K562 (cell line): ENCODE measurements at regions not wholly inside any gene's neighbourhood (a gene's known extent, or its start where the extent isn't known, plus 50 kb on each side); places are given as distances from the start of the nearest gene placed in this dataset.

ENCODE experiments used
- ADNP ChIP-seq: fragments of 200-800 bp; sonication (Bioruptor generic); IDR thresholded peaks from 2 replicates; pipeline ENCODE4 v1.6.1; 2016; ENCODE audit warnings: missing genetic modification characterization, missing compliant biosample characterization
- ARNT ChIP-seq, 2 experiments: fragments of 450-650 bp; IDR thresholded peaks; 2 replicates each; pipeline ENCODE4 v1.6.1; 2016; ENCODE audit warnings: mild to moderate bottlenecking in 1 of 2
- ASH1L ChIP-seq: fragments of 450-650 bp; IDR thresholded peaks from 2 replicates; pipeline ENCODE4 v1.6.1; 2018; ENCODE audit warnings: borderline replicate concordance, mild to moderate bottlenecking, low read depth; ENCODE audit not compliant: partially characterized antibody
- DMBX1 ChIP-seq: fragments of 250-450 bp; sonication (Bioruptor Pico); IDR thresholded peaks from 2 replicates; pipeline ENCODE4 v1.8.0; 2022; ENCODE audit warnings: inconsistent platforms, mild to moderate bottlenecking, moderate library complexity, borderline replicate concordance
- EWSR1 ChIP-seq: fragments of 450-650 bp; IDR thresholded peaks from 2 replicates; pipeline ENCODE4 v1.6.1; 2018; ENCODE audit warnings: borderline replicate concordance, mild to moderate bottlenecking, low read depth, moderate library complexity; ENCODE audit not compliant: partially characterized antibody
- FOXJ3 ChIP-seq: sonication (generic); formaldehyde crosslinking; IDR thresholded peaks from 2 replicates; pipeline ENCODE4 v1.4.0; 2020; ENCODE audit warnings: mild to moderate bottlenecking, missing genetic modification reagents
- FOXK2 ChIP-seq, 2 experiments: fragments of 450-650 bp; IDR thresholded peaks in 1 of 2; conservative IDR thresholded peaks in 1 of 2; 2 replicates each; pipeline ENCODE4 v1.6.1; 2016; ENCODE audit warnings: low read depth in 2 of 2, mild to moderate bottlenecking in 1 of 2
- MYBL2 ChIP-seq, 2 experiments: fragments of 450-650 bp in 1 of 2; sonication (generic) in 1 of 2; formaldehyde crosslinking in 1 of 2; IDR thresholded peaks; 2 replicates each; pipeline versions ENCODE4 v1.6.1 to v1.8.1; 2017 to 2022; ENCODE audit warnings: borderline replicate concordance in 1 of 2, inconsistent platforms in 1 of 2, low read depth in 1 of 2, mild to moderate bottlenecking in 1 of 2, missing genetic modification reagents in 1 of 2, moderate library complexity in 1 of 2
- NCOA2 ChIP-seq, 2 experiments: fragments of 450-650 bp; IDR thresholded peaks; 2 replicates each; pipeline ENCODE4 v1.6.1; 2018; ENCODE audit warnings: mild to moderate bottlenecking in 2 of 2, moderate library complexity in 1 of 2; ENCODE audit not compliant: partially characterized antibody in 2 of 2
- PCBP1 ChIP-seq: fragments of 200-400 bp; formaldehyde crosslinking; IDR thresholded peaks from 2 replicates; pipeline ENCODE4 v1.6.1; 2018; ENCODE audit warnings: mild to moderate bottlenecking, low read depth, low read length; ENCODE audit not compliant: poor library complexity, severe bottlenecking
- PCBP2 ChIP-seq: fragments of 200-400 bp; formaldehyde crosslinking; IDR thresholded peaks from 2 replicates; pipeline ENCODE4 v1.6.1; 2018; ENCODE audit warnings: low read length, low read depth, mild to moderate bottlenecking, moderate library complexity; ENCODE audit not compliant: poor library complexity, severe bottlenecking
- RFX5 ChIP-seq: IDR thresholded peaks from 2 replicates; pipeline ENCODE4 v1.6.1; 2011; ENCODE audit warnings: low read depth, mild to moderate bottlenecking, improper control_type of control experiment, low read length
- SMARCA4 ChIP-seq: fragments of 450-650 bp; IDR thresholded peaks from 2 replicates; pipeline ENCODE4 v1.6.1; 2016
- SPI1 ChIP-seq: IDR thresholded peaks from 2 replicates; pipeline ENCODE4 v1.6.1; 2011; ENCODE audit warnings: low read depth, low read length, control low read depth, borderline replicate concordance
- SRSF7 ChIP-seq: fragments of 200-400 bp; formaldehyde crosslinking; optimal IDR thresholded peaks from 2 replicates; pipeline ENCODE3; 2017; ENCODE audit warnings: mild to moderate bottlenecking, low read depth, low read length
- TBP ChIP-seq: optimal IDR thresholded peaks from 2 replicates; pipeline ENCODE3; 2011; ENCODE audit warnings: low read depth, low read length, improper control_type of control experiment
- ZBTB7A ChIP-seq: IDR thresholded peaks from 2 replicates; pipeline ENCODE4 v1.6.1; 2011; ENCODE audit warnings: low read depth, mild to moderate bottlenecking, low read length, moderate library complexity, borderline replicate concordance; ENCODE audit not compliant: control insufficient read depth
- ZNF644 ChIP-seq: fragments of 200-800 bp; sonication (Bioruptor generic); IDR thresholded peaks from 2 replicates; pipeline ENCODE4 v1.6.1; 2016; ENCODE audit warnings: low read depth, missing genetic modification characterization, missing compliant biosample characterization
- ZNF696 ChIP-seq: fragments of 250-450 bp; sonication (Bioruptor Pico); conservative IDR thresholded peaks from 2 replicates; pipeline ENCODE4 v1.4.0; 2020; ENCODE audit warnings: mild to moderate bottlenecking, moderate library complexity
- ZNF830 ChIP-seq: fragments of 250-450 bp; sonication (Bioruptor Pico); IDR thresholded peaks from 2 replicates; pipeline ENCODE4 v1.5.0; 2021; ENCODE audit warnings: mild to moderate bottlenecking
- TF ChIP-seq, protein P1 (sequence below): fragments of 450-650 bp; IDR thresholded peaks from 2 replicates; pipeline ENCODE4 v1.6.1; 2016
- TF ChIP-seq, protein P2 (sequence below): sonication (generic); formaldehyde crosslinking; IDR thresholded peaks from 2 replicates; pipeline ENCODE4 v1.8.0; 2022; ENCODE audit warnings: mild to moderate bottlenecking, low read depth, missing genetic modification reagents
- TF ChIP-seq, protein P3 (sequence below): sonication (generic); formaldehyde crosslinking; IDR thresholded peaks from 2 replicates; pipeline ENCODE4 v1.8.1; 2022; ENCODE audit warnings: missing genetic modification reagents
- TF ChIP-seq, protein P4 (sequence below), 2 experiments: fragments of 200-800 bp in 1 of 2; sonication (Bioruptor generic) in 1 of 2; sonication (generic) in 1 of 2; formaldehyde crosslinking in 1 of 2; IDR thresholded peaks in 1 of 2; conservative IDR thresholded peaks in 1 of 2; 2 replicates each; pipeline versions ENCODE4 v1.5.0 to v1.6.1; 2016 to 2020; ENCODE audit warnings: missing compliant biosample characterization in 1 of 2, missing genetic modification characterization in 1 of 2, missing genetic modification reagents in 1 of 2

DNA sequence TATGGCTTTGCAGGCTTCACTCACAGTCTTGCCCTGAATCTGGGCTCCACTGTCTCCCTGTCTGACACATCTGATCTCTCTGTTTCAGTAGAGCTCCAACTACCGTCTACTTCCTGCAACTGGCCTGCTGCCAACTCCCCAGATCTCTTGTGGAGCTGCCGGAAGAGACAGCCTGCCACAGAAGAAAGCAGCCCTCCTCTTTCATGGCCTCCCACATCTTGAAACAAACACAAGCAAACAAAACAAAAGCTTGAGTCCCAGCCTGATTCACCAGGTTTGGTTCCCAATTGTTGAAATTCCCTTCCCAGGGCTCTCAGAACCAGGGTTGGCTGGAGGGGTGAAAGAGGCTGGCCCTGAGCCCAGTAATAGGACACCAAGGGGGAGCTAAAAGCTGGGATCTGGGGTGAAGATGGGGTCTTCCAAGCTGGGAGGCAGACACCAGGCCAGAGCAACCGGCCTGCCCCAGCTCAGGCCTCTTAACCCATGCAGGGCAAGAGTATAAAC lies 55.3 kb upstream of the CA12 start (continued):
- TF ChIP-seq, protein P1, sequence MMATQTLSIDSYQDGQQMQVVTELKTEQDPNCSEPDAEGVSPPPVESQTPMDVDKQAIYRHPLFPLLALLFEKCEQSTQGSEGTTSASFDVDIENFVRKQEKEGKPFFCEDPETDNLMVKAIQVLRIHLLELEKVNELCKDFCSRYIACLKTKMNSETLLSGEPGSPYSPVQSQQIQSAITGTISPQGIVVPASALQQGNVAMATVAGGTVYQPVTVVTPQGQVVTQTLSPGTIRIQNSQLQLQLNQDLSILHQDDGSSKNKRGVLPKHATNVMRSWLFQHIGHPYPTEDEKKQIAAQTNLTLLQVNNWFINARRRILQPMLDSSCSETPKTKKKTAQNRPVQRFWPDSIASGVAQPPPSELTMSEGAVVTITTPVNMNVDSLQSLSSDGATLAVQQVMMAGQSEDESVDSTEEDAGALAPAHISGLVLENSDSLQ, result peak; percentile 73
- no peak for TF ChIP-seq ZNF830 (CRISPR knock-in tag)
- TF ChIP-seq RFX5, result no peak
- TF ChIP-seq ZNF644 (tag), result no peak; the same call in 1 of the 2 replicates
- no peak for TF ChIP-seq EWSR1
- TF ChIP-seq ADNP (tag), result no peak
- TF ChIP-seq ARNT (IDR thresholded peaks at IDR 0.05), result 0 out of 4 replicates have a peak, but pooled peaks of 1 of the 2 experiments have one; percentile 35
- no peak for TF ChIP-seq SRSF7
- 0 out of 2 replicates have a peak, but pooled peaks have one; percentile 7 for TF ChIP-seq ZBTB7A
- TF ChIP-seq DMBX1 (CRISPR knock-in tag), result no peak
- TF ChIP-seq ZNF696 (CRISPR knock-in tag), result no peak
- TF ChIP-seq, protein P2, sequence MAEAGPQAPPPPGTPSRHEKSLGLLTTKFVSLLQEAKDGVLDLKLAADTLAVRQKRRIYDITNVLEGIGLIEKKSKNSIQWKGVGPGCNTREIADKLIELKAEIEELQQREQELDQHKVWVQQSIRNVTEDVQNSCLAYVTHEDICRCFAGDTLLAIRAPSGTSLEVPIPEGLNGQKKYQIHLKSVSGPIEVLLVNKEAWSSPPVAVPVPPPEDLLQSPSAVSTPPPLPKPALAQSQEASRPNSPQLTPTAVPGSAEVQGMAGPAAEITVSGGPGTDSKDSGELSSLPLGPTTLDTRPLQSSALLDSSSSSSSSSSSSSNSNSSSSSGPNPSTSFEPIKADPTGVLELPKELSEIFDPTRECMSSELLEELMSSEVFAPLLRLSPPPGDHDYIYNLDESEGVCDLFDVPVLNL (CRISPR knock-in tag), result no peak
- TF ChIP-seq FOXJ3 (CRISPR knock-in tag), result no peak
- no peak for TF ChIP-seq TBP
- no peak for TF ChIP-seq MYBL2 (IDR thresholded peaks at IDR 0.05; ENCODE audit: low read depth)
- no peak for TF ChIP-seq MYBL2 (CRISPR knock-in tag; IDR thresholded peaks at IDR 0.05; ENCODE audit: borderline replicate concordance)
- TF ChIP-seq, protein P3, sequence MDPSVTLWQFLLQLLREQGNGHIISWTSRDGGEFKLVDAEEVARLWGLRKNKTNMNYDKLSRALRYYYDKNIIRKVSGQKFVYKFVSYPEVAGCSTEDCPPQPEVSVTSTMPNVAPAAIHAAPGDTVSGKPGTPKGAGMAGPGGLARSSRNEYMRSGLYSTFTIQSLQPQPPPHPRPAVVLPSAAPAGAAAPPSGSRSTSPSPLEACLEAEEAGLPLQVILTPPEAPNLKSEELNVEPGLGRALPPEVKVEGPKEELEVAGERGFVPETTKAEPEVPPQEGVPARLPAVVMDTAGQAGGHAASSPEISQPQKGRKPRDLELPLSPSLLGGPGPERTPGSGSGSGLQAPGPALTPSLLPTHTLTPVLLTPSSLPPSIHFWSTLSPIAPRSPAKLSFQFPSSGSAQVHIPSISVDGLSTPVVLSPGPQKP, result no peak
- TF ChIP-seq FOXK2 (conservative IDR thresholded peaks at IDR 0.05 in 1 of 2, IDR thresholded peaks at IDR 0.05 in 1 of 2; ENCODE audit: low read depth in 2 of 2), result peak; percentile 12 to 45; a peak in 1 of 4 replicates
- no peak for TF ChIP-seq SPI1
- TF ChIP-seq PCBP2, result no peak
- peak; percentile 57 for TF ChIP-seq SMARCA4
- TF ChIP-seq PCBP1, result no peak
- TF ChIP-seq NCOA2 (IDR thresholded peaks at IDR 0.05; ENCODE audit: partially characterized antibody in 2 of 2), result no peak
- TF ChIP-seq ASH1L, result no peak
- TF ChIP-seq, protein P4, sequence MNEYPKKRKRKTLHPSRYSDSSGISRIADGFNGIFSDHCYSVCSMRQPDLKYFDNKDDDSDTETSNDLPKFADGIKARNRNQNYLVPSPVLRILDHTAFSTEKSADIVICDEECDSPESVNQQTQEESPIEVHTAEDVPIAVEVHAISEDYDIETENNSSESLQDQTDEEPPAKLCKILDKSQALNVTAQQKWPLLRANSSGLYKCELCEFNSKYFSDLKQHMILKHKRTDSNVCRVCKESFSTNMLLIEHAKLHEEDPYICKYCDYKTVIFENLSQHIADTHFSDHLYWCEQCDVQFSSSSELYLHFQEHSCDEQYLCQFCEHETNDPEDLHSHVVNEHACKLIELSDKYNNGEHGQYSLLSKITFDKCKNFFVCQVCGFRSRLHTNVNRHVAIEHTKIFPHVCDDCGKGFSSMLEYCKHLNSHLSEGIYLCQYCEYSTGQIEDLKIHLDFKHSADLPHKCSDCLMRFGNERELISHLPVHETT (CRISPR knock-in tag; conservative IDR thresholded peaks at IDR 0.05 in 1 of 2, IDR thresholded peaks at IDR 0.05 in 1 of 2), result 0 out of 4 replicates have a peak, but pooled peaks of 1 of the 2 experiments have one; percentile 15
